Lower leg skin (tissue), 3 donors: ENCODE measurements at regions not wholly inside any gene's neighbourhood (a gene's known extent, or its start where the extent isn't known, plus 50 kb on each side); places are given as distances from the start of the nearest gene placed in this dataset.

Experiments used
- CTCF ChIP-seq, 3 donors: fragments of 450-650 bp; IDR thresholded peaks; one replicate each; pipeline ENCODE4 v1.5.1; 2016; ENCODE audit warnings: antibody characterized with exemption in 3 of 3, mild to moderate bottlenecking in 3 of 3, moderate library complexity in 2 of 3
- POLR2A ChIP-seq, 2 donors: fragments of 450-650 bp; IDR thresholded peaks; one replicate each; pipeline ENCODE4 v1.6.1; 2016 to 2017; ENCODE audit warnings: antibody characterized with exemption in 2 of 2, mild to moderate bottlenecking in 1 of 2, moderate library complexity in 1 of 2

- TF ChIP-seq CTCF (IDR thresholded peaks at IDR 0.05) (no peak), POLR2A (IDR thresholded peaks at IDR 0.05) (no peak)
Measured at GRCh38 chr13:107233541-107233940, 665.6 kb upstream of the ARGLU1 start.
